Smooth muscle cell (in vitro differentiated cells): ENCODE measurements at regions not wholly inside any gene's neighbourhood (a gene's known extent, or its start where the extent isn't known, plus 50 kb on each side); places are given as distances from the start of the nearest gene placed in this dataset.

ENCODE experiments used
- DNase-seq: peaks from one replicate; lab custom pipeline; 2025; ENCODE audit not compliant: unreplicated experiment; lab: John Stamatoyannopoulos, UW
- H2AFZ ChIP-seq: fragments of 200-600 bp; sonication (generic); 2 replicates; pipeline ENCODE4 v1.6.0; 2016; ENCODE audit warnings: antibody characterized with exemption, low read depth, mild to moderate bottlenecking
- H3F3A ChIP-seq: fragments of 200-600 bp; sonication (generic); 2 replicates; pipeline ENCODE4 v1.6.0; 2017; ENCODE audit warnings: antibody characterized with exemption, low read depth
- H3K27ac ChIP-seq: fragments of 200-600 bp; sonication (generic); 2 replicates; pipeline ENCODE4 v1.5.1; 2016; ENCODE audit warnings: low read depth, mild to moderate bottlenecking
- H3K27me3 ChIP-seq: fragments of 200-600 bp; sonication (generic); 2 replicates; pipeline ENCODE4 v1.6.1; 2016; ENCODE audit warnings: low read depth, mild to moderate bottlenecking
- H3K36me3 ChIP-seq: fragments of 200-600 bp; sonication (generic); 2 replicates; pipeline ENCODE4 v1.5.1; 2016; ENCODE audit warnings: low read depth
- H3K4me1 ChIP-seq: fragments of 200-600 bp; sonication (generic); 2 replicates; pipeline ENCODE4 v1.5.1; 2016; ENCODE audit warnings: low read depth
- H3K4me2 ChIP-seq: fragments of 200-600 bp; sonication (generic); 2 replicates; pipeline ENCODE4 v1.6.0; 2016; ENCODE audit warnings: mild to moderate bottlenecking
- H3K4me3 ChIP-seq: fragments of 200-600 bp; sonication (generic); 2 replicates; pipeline ENCODE4 v1.5.1; 2016; ENCODE audit warnings: mild to moderate bottlenecking
- H3K79me2 ChIP-seq: fragments of 200-600 bp; sonication (generic); 2 replicates; pipeline ENCODE4 v1.6.0; 2016; ENCODE audit warnings: low read depth, mild to moderate bottlenecking
- H3K9ac ChIP-seq: fragments of 200-600 bp; sonication (generic); 2 replicates; pipeline ENCODE4 v1.6.0; 2016; ENCODE audit warnings: low read depth
- H3K9me3 ChIP-seq: fragments of 200-600 bp; sonication (generic); replicated peaks from 2 replicates; pipeline ENCODE4 v1.5.1; 2016; ENCODE audit warnings: low read depth
- H4K20me1 ChIP-seq: fragments of 200-600 bp; sonication (generic); 2 replicates; pipeline ENCODE4 v1.6.0; 2016; ENCODE audit warnings: low read depth
- CTCF ChIP-seq: fragments of 200-600 bp; sonication (generic); IDR thresholded peaks from 2 replicates; pipeline ENCODE4 v1.5.1; 2017; ENCODE audit warnings: borderline replicate concordance, mild to moderate bottlenecking, antibody characterized with exemption; ENCODE audit not compliant: insufficient read depth, poor library complexity, severe bottlenecking
- WGBS: methylation state at CpG from one replicate; pipeline ENCODE4 v1.1.7; 2016; ENCODE audit warnings: low lambda C conversion rate; 5-methylcytosine and 5-hydroxymethylcytosine counted together

- Histone ChIP-seq H2AFZ (no peak overlapping the region), H3K36me3 (no peaks in the 10 kb centered on the region), H3K27ac (no peak overlapping the region), H3K9me3 (no peaks in the 10 kb centered on the region), H3F3A (no peaks in the 10 kb centered on the region), H3K4me2 (no peak overlapping the region), H3K79me2 (no peaks in the 10 kb centered on the region), H3K4me1 (no peaks in the 10 kb centered on the region), H3K4me3 (no peak overlapping the region), H3K27me3 (no peaks in the 10 kb centered on the region), H4K20me1 (no peaks in the 10 kb centered on the region), H3K9ac (no peak overlapping the region)
- no peak for DNase-seq
- 62% methylated on average over 2 of the region's 2 CpGs for WGBS
- no peak for TF ChIP-seq CTCF
Measured at GRCh38 chrX:142688256-142688655, 337.5 kb upstream of the SPANXN4 start.

GRCh38 chrX:142686653-142687283 is 339.0 kb upstream of the SPANXN4 start:
- no peak overlapping the region for H3K27ac ChIP-seq
- no peaks in the 10 kb centered on the region for H4K20me1 ChIP-seq
- no peak overlapping the region for H3K9ac ChIP-seq
- no peak for DNase-seq
- no peaks in the 10 kb centered on the region for H3K36me3 ChIP-seq
- TF ChIP-seq CTCF, result no peak
- no peaks in the 10 kb centered on the region for H3K27me3 ChIP-seq
- no peak overlapping the region for H3K4me3 ChIP-seq
- H3K4me2 ChIP-seq, result no peak overlapping the region
- no peak overlapping the region for H2AFZ ChIP-seq
- H3K4me1 ChIP-seq, result no peaks in the 10 kb centered on the region
- no peaks in the 10 kb centered on the region for H3K9me3 ChIP-seq
- 42% methylated on average over 3 of the region's 3 CpGs for WGBS
- no peaks in the 10 kb centered on the region for H3F3A ChIP-seq
- no peaks in the 10 kb centered on the region for H3K79me2 ChIP-seq

GRCh38 chrX:142686206-142686605 is 339.5 kb upstream of the SPANXN4 start:
- no peak for DNase-seq
- no peak for TF ChIP-seq CTCF
- no peaks in the 10 kb centered on the region for H4K20me1 ChIP-seq
- no peak overlapping the region for H3K9ac ChIP-seq
- H3K4me2 ChIP-seq, result no peak overlapping the region
- H3K27ac ChIP-seq, result no peak overlapping the region
- no peaks in the 10 kb centered on the region for H3K36me3 ChIP-seq
- no peaks in the 10 kb centered on the region for H3K27me3 ChIP-seq
- 74% methylated on average over 1 of the region's 1 CpG for WGBS
- H3K79me2 ChIP-seq, result no peaks in the 10 kb centered on the region
- no peaks in the 10 kb centered on the region for H3K9me3 ChIP-seq
- H3K4me1 ChIP-seq, result no peaks in the 10 kb centered on the region
- H3K4me3 ChIP-seq, result no peak overlapping the region
- no peak overlapping the region for H2AFZ ChIP-seq
- no peaks in the 10 kb centered on the region for H3F3A ChIP-seq

GRCh38 chrX:142680038-142680437 is 345.7 kb upstream of the SPANXN4 start:
- Histone ChIP-seq H2AFZ (no peak overlapping the region), H3K4me1 (no peaks in the 10 kb centered on the region), H3K27ac (no peak overlapping the region), H3K36me3 (no peaks in the 10 kb centered on the region), H4K20me1 (no peaks in the 10 kb centered on the region), H3K4me2 (no peak overlapping the region), H3K79me2 (no peaks in the 10 kb centered on the region), H3F3A (no peaks in the 10 kb centered on the region), H3K9ac (no peak overlapping the region), H3K9me3 (no peaks in the 10 kb centered on the region), H3K27me3 (no peaks in the 10 kb centered on the region), H3K4me3 (no peak overlapping the region)
- no peak for DNase-seq
- TF ChIP-seq CTCF, result no peak
